ENCODE measurements at regions not wholly inside any gene's neighbourhood (a gene's known extent, or its start where the extent isn't known, plus 50 kb on each side); places are given as distances from the start of the nearest gene placed in this dataset.

DNA sequence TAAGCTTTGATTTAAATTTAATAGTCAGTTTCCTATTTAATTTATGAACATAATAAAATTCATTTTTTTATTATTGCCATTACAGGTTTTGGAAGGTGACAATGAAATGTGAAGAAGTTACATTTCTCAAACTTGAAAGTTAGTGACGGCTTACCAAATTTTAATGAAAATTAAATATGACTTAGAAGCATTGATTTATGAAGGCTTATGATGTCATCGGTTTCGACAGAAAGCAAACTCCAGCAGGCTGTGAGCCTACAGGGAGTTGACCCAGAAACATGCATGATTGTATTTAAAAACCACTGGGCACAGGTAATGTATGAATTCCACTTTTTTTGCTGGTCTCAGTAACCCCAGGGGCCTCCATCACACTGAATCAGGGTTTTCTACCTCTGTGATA is 157.1 kb downstream of the FHIP1A start:
- Histone ChIP-seq H3K27me3 (ENCODE audit: insufficient read depth, low read length) (no peaks in the 10 kb centered on the region), H3K27ac (ENCODE audit: low read depth, low read length, poor library complexity, severe bottlenecking) (no peak overlapping the region), H3K9me3 (ENCODE audit: low read length) (no peaks in the 10 kb centered on the region), H3F3A (ENCODE audit: insufficient read depth, low read length) (no peaks in the 10 kb centered on the region), H3K79me2 (ENCODE audit: insufficient read depth, low read length) (no peaks in the 10 kb centered on the region), H3K4me2 (ENCODE audit: low read length) (no peak overlapping the region), H4K20me1 (ENCODE audit: insufficient read depth, low read length) (no peaks in the 10 kb centered on the region), H2AFZ (ENCODE audit: low read length) (no peak overlapping the region), H3K36me3 (ENCODE audit: insufficient read depth, low read length) (no peaks in the 10 kb centered on the region), H3K4me1 (ENCODE audit: insufficient read depth, low read length, severe bottlenecking) (no peaks in the 10 kb centered on the region), H3K9ac (ENCODE audit: low read length) (no peak overlapping the region), H3K9me2 (ENCODE audit: low read depth, low read length) (no peaks in the 10 kb centered on the region), H3K4me3 (ENCODE audit: low read depth, low read length, poor library complexity, severe bottlenecking) (no peak overlapping the region)
- TF ChIP-seq, protein P1, sequence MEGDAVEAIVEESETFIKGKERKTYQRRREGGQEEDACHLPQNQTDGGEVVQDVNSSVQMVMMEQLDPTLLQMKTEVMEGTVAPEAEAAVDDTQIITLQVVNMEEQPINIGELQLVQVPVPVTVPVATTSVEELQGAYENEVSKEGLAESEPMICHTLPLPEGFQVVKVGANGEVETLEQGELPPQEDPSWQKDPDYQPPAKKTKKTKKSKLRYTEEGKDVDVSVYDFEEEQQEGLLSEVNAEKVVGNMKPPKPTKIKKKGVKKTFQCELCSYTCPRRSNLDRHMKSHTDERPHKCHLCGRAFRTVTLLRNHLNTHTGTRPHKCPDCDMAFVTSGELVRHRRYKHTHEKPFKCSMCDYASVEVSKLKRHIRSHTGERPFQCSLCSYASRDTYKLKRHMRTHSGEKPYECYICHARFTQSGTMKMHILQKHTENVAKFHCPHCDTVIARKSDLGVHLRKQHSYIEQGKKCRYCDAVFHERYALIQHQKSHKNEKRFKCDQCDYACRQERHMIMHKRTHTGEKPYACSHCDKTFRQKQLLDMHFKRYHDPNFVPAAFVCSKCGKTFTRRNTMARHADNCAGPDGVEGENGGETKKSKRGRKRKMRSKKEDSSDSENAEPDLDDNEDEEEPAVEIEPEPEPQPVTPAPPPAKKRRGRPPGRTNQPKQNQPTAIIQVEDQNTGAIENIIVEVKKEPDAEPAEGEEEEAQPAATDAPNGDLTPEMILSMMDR (IDR thresholded peaks at IDR 0.05; ENCODE audit: low read length) = no peak
- TF ChIP-seq EZH2 (IDR thresholded peaks at IDR 0.05; ENCODE audit: borderline replicate concordance, low read length) = no peak

DNA sequence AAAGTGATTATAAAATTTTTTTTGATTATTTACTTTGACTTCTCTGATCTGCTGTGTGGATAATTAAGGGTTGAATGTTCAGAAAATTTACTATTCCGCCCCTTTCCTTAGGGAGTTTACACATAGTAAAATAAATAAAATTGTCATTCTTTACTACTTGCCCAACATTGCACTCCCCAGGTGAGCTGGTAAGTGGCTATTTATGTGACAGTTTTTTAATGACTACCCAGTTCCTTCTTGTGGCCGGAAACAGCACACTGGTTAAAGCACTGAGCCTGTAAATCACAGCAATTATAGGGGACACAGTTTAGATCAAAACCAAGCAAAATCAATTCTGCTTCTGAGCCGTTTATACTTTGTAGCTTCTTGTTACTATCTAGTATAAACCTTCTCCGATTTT is 158.1 kb downstream of the FHIP1A start:
- no peaks in the 10 kb centered on the region for H3K27me3 ChIP-seq (ENCODE audit: insufficient read depth, low read length)
- no peaks in the 10 kb centered on the region for H3F3A ChIP-seq (ENCODE audit: insufficient read depth, low read length)
- H3K4me2 ChIP-seq (ENCODE audit: low read length) = no peak overlapping the region
- H3K4me3 ChIP-seq (ENCODE audit: low read depth, low read length, poor library complexity, severe bottlenecking) = no peak overlapping the region
- H3K36me3 ChIP-seq (ENCODE audit: insufficient read depth, low read length) = no peaks in the 10 kb centered on the region
- no peaks in the 10 kb centered on the region for H4K20me1 ChIP-seq (ENCODE audit: insufficient read depth, low read length)
- H3K9me3 ChIP-seq (ENCODE audit: low read length) = no peaks in the 10 kb centered on the region
- H3K9ac ChIP-seq (ENCODE audit: low read length) = no peak overlapping the region
- no peaks in the 10 kb centered on the region for H3K79me2 ChIP-seq (ENCODE audit: insufficient read depth, low read length)
- no peak overlapping the region for H2AFZ ChIP-seq (ENCODE audit: low read length)
- TF ChIP-seq, protein P1 (IDR thresholded peaks at IDR 0.05; ENCODE audit: low read length) = no peak
- no peak for TF ChIP-seq EZH2 (IDR thresholded peaks at IDR 0.05; ENCODE audit: borderline replicate concordance, low read length)
- H3K9me2 ChIP-seq (ENCODE audit: low read depth, low read length) = no peaks in the 10 kb centered on the region
- H3K4me1 ChIP-seq (ENCODE audit: insufficient read depth, low read length, severe bottlenecking) = no peaks in the 10 kb centered on the region
- no peak overlapping the region for H3K27ac ChIP-seq (ENCODE audit: low read depth, low read length, poor library complexity, severe bottlenecking)

DNA sequence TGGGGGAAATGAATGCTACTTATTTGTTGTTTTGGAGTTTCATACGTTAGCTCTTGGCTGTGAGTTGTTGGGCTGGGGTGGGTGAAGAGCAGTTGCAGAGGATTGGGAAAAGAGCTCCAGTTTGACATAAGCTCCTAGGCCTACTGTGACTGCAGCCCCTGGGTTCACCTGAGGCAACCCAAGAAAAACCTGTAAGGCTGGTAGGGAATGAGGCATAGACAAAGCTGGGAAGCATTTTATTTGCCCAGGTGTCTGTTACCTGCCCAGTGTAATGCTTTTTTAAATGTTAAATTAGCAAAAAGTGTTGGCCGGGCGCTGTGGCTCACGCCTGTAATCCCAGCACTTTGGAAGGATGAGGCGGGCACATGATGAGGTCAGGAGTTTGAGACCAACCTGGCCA is 160.0 kb downstream of the FHIP1A start:
- no peak overlapping the region for H3K9ac ChIP-seq (ENCODE audit: low read length)
- H3K27me3 ChIP-seq (ENCODE audit: insufficient read depth, low read length) = no peaks in the 10 kb centered on the region
- no peaks in the 10 kb centered on the region for H3K9me2 ChIP-seq (ENCODE audit: low read depth, low read length)
- H3K79me2 ChIP-seq (ENCODE audit: insufficient read depth, low read length) = no peaks in the 10 kb centered on the region
- H3F3A ChIP-seq (ENCODE audit: insufficient read depth, low read length) = no peaks in the 10 kb centered on the region
- no peaks in the 10 kb centered on the region for H4K20me1 ChIP-seq (ENCODE audit: insufficient read depth, low read length)
- H3K36me3 ChIP-seq (ENCODE audit: insufficient read depth, low read length) = no peaks in the 10 kb centered on the region
- no peaks in the 10 kb centered on the region for H3K4me1 ChIP-seq (ENCODE audit: insufficient read depth, low read length, severe bottlenecking)
- no peak overlapping the region for H3K4me3 ChIP-seq (ENCODE audit: low read depth, low read length, poor library complexity, severe bottlenecking)
- no peak overlapping the region for H3K4me2 ChIP-seq (ENCODE audit: low read length)
- H2AFZ ChIP-seq (ENCODE audit: low read length) = no peak overlapping the region
- H3K9me3 ChIP-seq (ENCODE audit: low read length) = no peaks in the 10 kb centered on the region
- TF ChIP-seq EZH2 (IDR thresholded peaks at IDR 0.05; ENCODE audit: borderline replicate concordance, low read length) = no peak
- TF ChIP-seq, protein P1 (IDR thresholded peaks at IDR 0.05; ENCODE audit: low read length) = no peak
- no peak overlapping the region for H3K27ac ChIP-seq (ENCODE audit: low read depth, low read length, poor library complexity, severe bottlenecking)
